Mesendoderm (in vitro differentiated cells): ENCODE measurements at regions not wholly inside any gene's neighbourhood (a gene's known extent, or its start where the extent isn't known, plus 50 kb on each side); places are given as distances from the start of the nearest gene placed in this dataset.

ENCODE experiments used
- DNase-seq: peaks from one replicate; pipeline ENCODE4 v3.0.0; 2013
- H2AK5ac ChIP-seq: 2 replicates; pipeline ENCODE4 v1.6.1; 2013; ENCODE audit warnings: low read length, inconsistent platforms
- H2BK120ac ChIP-seq: 2 replicates; pipeline ENCODE4 v1.6.1; 2013; ENCODE audit warnings: low read depth, mild to moderate bottlenecking, low read length, moderate library complexity, mixed read lengths
- H2BK15ac ChIP-seq: replicated peaks from 2 replicates; pipeline ENCODE4 v1.6.1; 2013; ENCODE audit warnings: low read depth, mild to moderate bottlenecking, moderate library complexity
- H2BK5ac ChIP-seq: 2 replicates; pipeline ENCODE4 v1.6.1; 2013; ENCODE audit warnings: low read length, inconsistent platforms
- H3K18ac ChIP-seq: 2 replicates; pipeline ENCODE4 v1.6.1; 2013; ENCODE audit warnings: mild to moderate bottlenecking, low read length, mixed read lengths
- H3K23ac ChIP-seq: one replicate; pipeline ENCODE4 v1.6.1; 2013; ENCODE audit warnings: low read length
- H3K27ac ChIP-seq: 2 replicates; pipeline ENCODE4 v1.5.1; 2013; ENCODE audit warnings: low read depth, mild to moderate bottlenecking, inconsistent platforms, low read length, moderate library complexity
- H3K27me3 ChIP-seq: 2 replicates; pipeline ENCODE4 v1.6.1; 2013; ENCODE audit warnings: low read length, control low read depth, mild to moderate bottlenecking, inconsistent platforms; ENCODE audit not compliant: insufficient read depth, poor library complexity
- H3K36me3 ChIP-seq: 2 replicates; pipeline ENCODE4 v1.6.1; 2013; ENCODE audit warnings: low read length, inconsistent platforms; ENCODE audit not compliant: control insufficient read depth, insufficient read depth
- H3K4ac ChIP-seq: one replicate; pipeline ENCODE4 v1.6.1; 2013; ENCODE audit warnings: low read depth, mild to moderate bottlenecking, low read length, moderate library complexity
- H3K4me1 ChIP-seq: 2 replicates; pipeline ENCODE4 v1.6.1; 2013; ENCODE audit warnings: low read depth, low read length, inconsistent platforms; ENCODE audit not compliant: control insufficient read depth
- H3K4me2 ChIP-seq: 2 replicates; pipeline ENCODE4 v1.6.1; 2013; ENCODE audit warnings: low read length
- H3K4me3 ChIP-seq: 2 replicates; pipeline ENCODE4 v1.5.1; 2013; ENCODE audit warnings: mild to moderate bottlenecking, low read length
- H3K56ac ChIP-seq: one replicate; pipeline ENCODE4 v1.6.1; 2013; ENCODE audit warnings: low read length
- H3K79me1 ChIP-seq: 2 replicates; pipeline ENCODE4 v1.6.1; 2013; ENCODE audit warnings: low read length, inconsistent platforms
- H3K79me2 ChIP-seq: 2 replicates; pipeline ENCODE4 v1.6.1; 2013; ENCODE audit warnings: mild to moderate bottlenecking, low read length; ENCODE audit not compliant: control insufficient read depth, insufficient read depth
- H3K9ac ChIP-seq: 2 replicates; pipeline ENCODE4 v1.6.1; 2013; ENCODE audit warnings: low read length, inconsistent platforms
- H4K5ac ChIP-seq: one replicate; pipeline ENCODE4 v1.6.1; 2013; ENCODE audit warnings: low read length
- H4K8ac ChIP-seq: one replicate; pipeline ENCODE4 v1.6.1; 2013; ENCODE audit warnings: low read depth, mild to moderate bottlenecking, control low read depth, low read length, moderate library complexity
- WGBS: extraction: QIAGEN DNeasy Blood & Tissue Kit; methylation state at CpG from one replicate; pipeline ENCODE4 v1.1.7; 2013; ENCODE audit warnings: low lambda C conversion rate, missing lambda C conversion rate; ENCODE audit not compliant: insufficient coverage; ENCODE audit errors: extremely low coverage; 5-methylcytosine and 5-hydroxymethylcytosine counted together

- Histone ChIP-seq H3K4me1 (no peaks in the 10 kb centered on the region), H3K23ac (no peak overlapping the region), H2AK5ac (no peak overlapping the region), H2BK120ac (no peak overlapping the region), H2BK15ac (no peak overlapping the region), H3K9ac (no peak overlapping the region), H3K18ac (no peak overlapping the region), H3K79me1 (no peaks in the 10 kb centered on the region), H3K4me2 (no peak overlapping the region), H3K79me2 (no peaks in the 10 kb centered on the region), H4K5ac (no peak overlapping the region), H4K8ac (no peak overlapping the region), H2BK5ac (no peak overlapping the region), H3K27me3 (no peaks in the 10 kb centered on the region), H3K36me3 (no peaks in the 10 kb centered on the region), H3K56ac (no peak overlapping the region), H3K4me3 (no peak overlapping the region), H3K4ac (no peak overlapping the region), H3K27ac (no peak overlapping the region)
- DNase-seq, result peak; percentile 42
- WGBS, result no CpG with 5 or more reads among the region's 12 CpGs
These were observed 270.2 kb upstream of the BRINP1 start for GRCh38 chr9:119639287-119639955.

- no CpG with 5 or more reads among the region's 8 CpGs for WGBS
- Histone ChIP-seq H3K36me3 (no peaks in the 10 kb centered on the region), H2BK120ac (no peak overlapping the region), H3K4ac (no peak overlapping the region), H3K56ac (no peak overlapping the region), H3K79me1 (no peaks in the 10 kb centered on the region), H3K4me2 (no peak overlapping the region), H3K4me1 (no peaks in the 10 kb centered on the region), H2BK5ac (no peak overlapping the region), H3K18ac (no peak overlapping the region), H2AK5ac (no peak overlapping the region), H4K8ac (no peak overlapping the region), H2BK15ac (no peak overlapping the region), H3K4me3 (no peak overlapping the region), H4K5ac (no peak overlapping the region), H3K27ac (no peak overlapping the region), H3K9ac (no peak overlapping the region), H3K79me2 (no peaks in the 10 kb centered on the region), H3K23ac (no peak overlapping the region), H3K27me3 (no peaks in the 10 kb centered on the region)
- no peak for DNase-seq
These were observed 264.8 kb upstream of the BRINP1 start for GRCh38 chr9:119634006-119634405.

DNA sequence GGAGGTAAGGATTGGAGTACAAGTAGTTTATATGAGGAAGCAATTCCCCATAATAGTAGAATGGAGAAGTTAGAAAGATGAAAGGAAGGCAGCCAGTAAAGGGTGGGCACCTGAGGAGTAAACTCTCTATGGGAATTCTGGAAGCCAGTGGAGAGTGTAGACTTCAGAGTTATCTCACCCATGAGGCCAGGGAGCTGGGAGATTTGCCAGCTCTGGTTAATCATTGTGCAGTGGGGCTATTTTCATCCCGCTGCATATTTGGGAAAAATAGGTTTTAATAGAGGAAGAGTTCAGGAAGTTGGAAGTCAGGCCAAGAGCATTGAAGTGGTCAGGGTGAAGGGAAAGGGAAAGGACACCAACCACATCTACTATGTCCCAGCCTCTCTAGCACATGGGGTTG is 242.3 kb upstream of the BRINP1 start:
- no peaks in the 10 kb centered on the region for H3K79me1 ChIP-seq
- H3K79me2 ChIP-seq, result no peaks in the 10 kb centered on the region
- H3K36me3 ChIP-seq, result no peaks in the 10 kb centered on the region
- no peaks in the 10 kb centered on the region for H3K4me1 ChIP-seq
- no peak overlapping the region for H3K27ac ChIP-seq
- no peak overlapping the region for H2BK15ac ChIP-seq
- H3K4me3 ChIP-seq, result no peak overlapping the region
- H3K23ac ChIP-seq, result no peak overlapping the region
- no peak overlapping the region for H2BK5ac ChIP-seq
- WGBS, result no CpG with 5 or more reads among the region's 1 CpG
- H4K8ac ChIP-seq, result no peak overlapping the region
- H3K9ac ChIP-seq, result no peak overlapping the region
- H3K18ac ChIP-seq, result no peak overlapping the region
- H4K5ac ChIP-seq, result no peak overlapping the region
- H3K27me3 ChIP-seq, result no peaks in the 10 kb centered on the region
- no peak overlapping the region for H3K4me2 ChIP-seq
- DNase-seq, result no peak
- H3K56ac ChIP-seq, result no peak overlapping the region
- no peak overlapping the region for H2BK120ac ChIP-seq
- H3K4ac ChIP-seq, result no peak overlapping the region
- no peak overlapping the region for H2AK5ac ChIP-seq

GRCh38 chr9:119609277-119609971 is 240.2 kb upstream of the BRINP1 start:
- Histone ChIP-seq H3K9ac (no peak overlapping the region), H3K23ac (no peak overlapping the region), H4K8ac (no peak overlapping the region), H3K27ac (no peak overlapping the region), H3K18ac (no peak overlapping the region), H3K4me2 (no peak overlapping the region), H4K5ac (no peak overlapping the region), H2BK5ac (no peak overlapping the region), H3K56ac (no peak overlapping the region), H3K36me3 (no peaks in the 10 kb centered on the region), H3K4ac (no peak overlapping the region), H3K27me3 (no peaks in the 10 kb centered on the region), H3K4me1 (no peaks in the 10 kb centered on the region), H3K79me1 (no peaks in the 10 kb centered on the region), H2AK5ac (no peak overlapping the region), H3K4me3 (no peak overlapping the region), H3K79me2 (no peaks in the 10 kb centered on the region), H2BK120ac (no peak overlapping the region), H2BK15ac (no peak overlapping the region)
- no peak for DNase-seq
- no CpG with 5 or more reads among the region's 2 CpGs for WGBS

- no peak overlapping the region for H3K18ac ChIP-seq
- H2BK5ac ChIP-seq, result no peak overlapping the region
- H2AK5ac ChIP-seq, result no peak overlapping the region
- H2BK15ac ChIP-seq, result no peak overlapping the region
- no peak overlapping the region for H4K5ac ChIP-seq
- no peaks in the 10 kb centered on the region for H3K79me1 ChIP-seq
- H3K4me3 ChIP-seq, result no peak overlapping the region
- no peak overlapping the region for H3K56ac ChIP-seq
- no peak overlapping the region for H3K4me2 ChIP-seq
- no peak overlapping the region for H3K9ac ChIP-seq
- H2BK120ac ChIP-seq, result no peak overlapping the region
- no peaks in the 10 kb centered on the region for H3K79me2 ChIP-seq
- no peaks in the 10 kb centered on the region for H3K4me1 ChIP-seq
- H3K36me3 ChIP-seq, result no peaks in the 10 kb centered on the region
- H3K23ac ChIP-seq, result no peak overlapping the region
- H3K4ac ChIP-seq, result no peak overlapping the region
- DNase-seq, result no peak
- no peak overlapping the region for H4K8ac ChIP-seq
- H3K27ac ChIP-seq, result no peak overlapping the region
- no peaks in the 10 kb centered on the region for H3K27me3 ChIP-seq
These were observed 232.4 kb upstream of the BRINP1 start for GRCh38 chr9:119601632-119602031.

DNA sequence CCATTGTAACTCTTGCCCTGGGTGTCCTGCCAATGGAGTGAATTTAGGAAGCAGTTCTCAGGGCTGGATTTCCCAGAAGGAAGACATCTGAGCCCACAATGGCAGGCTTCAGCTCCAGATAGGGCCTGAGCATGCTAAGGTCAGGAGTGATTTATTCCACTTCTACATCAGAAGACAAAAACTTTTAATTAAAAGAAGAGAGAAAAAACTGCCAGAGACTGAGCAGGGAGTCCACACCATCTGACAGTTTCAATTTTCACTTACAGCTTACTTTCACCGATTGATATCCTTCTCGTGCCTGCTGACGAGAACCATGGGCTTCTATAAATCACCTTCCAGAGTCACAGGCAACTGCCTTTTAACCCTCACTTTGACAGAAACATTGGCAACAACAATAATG is 228.3 kb upstream of the BRINP1 start:
- H3K79me2 ChIP-seq, result no peaks in the 10 kb centered on the region
- no peaks in the 10 kb centered on the region for H3K79me1 ChIP-seq
- H3K4me1 ChIP-seq, result no peaks in the 10 kb centered on the region
- WGBS, result no CpG with 5 or more reads among the region's 3 CpGs
- no peak overlapping the region for H3K4me2 ChIP-seq
- H3K36me3 ChIP-seq, result no peaks in the 10 kb centered on the region
- no peak overlapping the region for H2AK5ac ChIP-seq
- no peak overlapping the region for H2BK120ac ChIP-seq
- no peak overlapping the region for H4K5ac ChIP-seq
- no peak overlapping the region for H2BK5ac ChIP-seq
- no peak overlapping the region for H3K4me3 ChIP-seq
- H3K4ac ChIP-seq, result no peak overlapping the region
- H3K56ac ChIP-seq, result no peak overlapping the region
- H3K27ac ChIP-seq, result no peak overlapping the region
- no peak for DNase-seq
- no peak overlapping the region for H4K8ac ChIP-seq
- H2BK15ac ChIP-seq, result no peak overlapping the region
- H3K9ac ChIP-seq, result no peak overlapping the region
- no peak overlapping the region for H3K23ac ChIP-seq
- H3K18ac ChIP-seq, result no peak overlapping the region
- H3K27me3 ChIP-seq, result no peaks in the 10 kb centered on the region
